ENCODE measurements at regions not wholly inside any gene's neighbourhood (a gene's known extent, or its start where the extent isn't known, plus 50 kb on each side); places are given as distances from the start of the nearest gene placed in this dataset.

DNA sequence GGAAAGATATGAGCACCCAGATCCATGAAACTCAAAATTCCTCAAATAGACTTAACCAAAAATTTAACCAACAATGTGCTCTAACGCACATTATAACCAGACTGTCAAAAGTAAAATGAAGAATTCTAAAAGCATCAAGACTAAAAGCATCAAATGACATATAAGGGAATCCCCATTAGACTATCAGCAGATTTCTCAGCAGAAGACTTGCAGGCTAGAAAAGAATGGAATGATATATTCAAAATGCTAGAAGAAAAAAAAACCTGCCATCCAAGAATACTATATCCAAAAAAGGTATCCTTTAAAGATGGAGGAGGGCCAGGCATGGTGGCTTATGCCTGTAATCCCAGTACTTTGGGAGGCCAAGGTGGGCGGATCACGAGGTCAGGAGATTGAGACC is 117.5 kb upstream of the UBASH3B start:
- DNase-seq (ENCODE audit: low spot score) = no peak
- in situ Hi-C loops (cut with HindIII; ENCODE audit: low sequenced_read_pairs) = no loop called here

GRCh38 chr11:122524898-122525297 is 130.6 kb upstream of the UBASH3B start:
- DNase-seq (ENCODE audit: low spot score) = no peak
- in situ Hi-C loops (cut with HindIII; ENCODE audit: low sequenced_read_pairs) = no loop called here

GRCh38 chr11:122523846-122524805 is 131.4 kb upstream of the UBASH3B start:
- in situ Hi-C loops (cut with HindIII; ENCODE audit: low sequenced_read_pairs) = no loop called here
- DNase-seq (ENCODE audit: low spot score) = peak; percentile 20

- DNase-seq (ENCODE audit: low spot score) = no peak
- in situ Hi-C loops (cut with HindIII; ENCODE audit: low sequenced_read_pairs) = no loop called here
These were observed 133.9 kb upstream of the UBASH3B start for GRCh38 chr11:122521626-122522025.

- DNase-seq (ENCODE audit: low spot score) = no peak
- in situ Hi-C loops (cut with HindIII; ENCODE audit: low sequenced_read_pairs) = no loop called here
These were observed 137.8 kb upstream of the UBASH3B start for GRCh38 chr11:122517403-122518379.

GRCh38 chr11:122516686-122517085 is 138.8 kb upstream of the UBASH3B start:
- no peak for DNase-seq (ENCODE audit: low spot score)
- in situ Hi-C loops (cut with HindIII; ENCODE audit: low sequenced_read_pairs) = no loop called here

- in situ Hi-C loops (cut with HindIII; ENCODE audit: low sequenced_read_pairs) = no loop called here
- DNase-seq (ENCODE audit: low spot score) = no peak
These were observed 141.5 kb upstream of the UBASH3B start for GRCh38 chr11:122513997-122514396.

- no peak for DNase-seq (ENCODE audit: low spot score)
- in situ Hi-C loops (cut with HindIII; ENCODE audit: low sequenced_read_pairs) = no loop called here
These were observed 142.2 kb upstream of the UBASH3B start for GRCh38 chr11:122513328-122513727.

- DNase-seq (ENCODE audit: low spot score) = no peak
- in situ Hi-C loops (cut with HindIII; ENCODE audit: low sequenced_read_pairs) = no loop called here
These were observed 142.8 kb upstream of the UBASH3B start for GRCh38 chr11:122512688-122513087.

DNA sequence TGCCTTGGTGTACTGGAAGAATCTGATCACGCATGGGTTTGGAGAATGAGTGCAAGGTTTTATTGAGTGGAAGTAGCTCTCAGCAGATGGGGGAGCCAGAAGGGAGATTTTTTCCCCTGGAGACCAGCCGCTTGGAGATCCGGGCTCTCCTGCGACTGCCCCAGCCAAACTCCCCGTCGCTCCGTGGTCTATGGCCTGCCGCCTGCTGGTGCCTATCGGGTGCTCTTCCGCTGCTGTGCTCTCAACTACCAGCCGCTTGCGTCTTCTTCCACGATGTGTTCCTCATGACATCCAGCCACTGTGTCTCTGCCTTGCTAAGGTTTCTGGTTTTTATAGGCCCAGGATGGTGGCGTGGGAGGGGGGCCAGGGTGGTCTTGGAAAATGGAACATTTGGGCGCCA is 145.6 kb upstream of the UBASH3B start:
- DNase-seq (ENCODE audit: low spot score) = no peak
- in situ Hi-C loops (cut with HindIII; ENCODE audit: low sequenced_read_pairs) = no loop called here

GRCh38 chr11:122509091-122509490 is 146.4 kb upstream of the UBASH3B start:
- no peak for DNase-seq (ENCODE audit: low spot score)
- in situ Hi-C loops (cut with HindIII; ENCODE audit: low sequenced_read_pairs) = no loop called here

- peak; percentile 80 for DNase-seq (ENCODE audit: low spot score)
- in situ Hi-C loops (cut with HindIII; ENCODE audit: low sequenced_read_pairs) = no loop called here
These were observed 150.1 kb upstream of the UBASH3B start for GRCh38 chr11:122505304-122506006.

DNA sequence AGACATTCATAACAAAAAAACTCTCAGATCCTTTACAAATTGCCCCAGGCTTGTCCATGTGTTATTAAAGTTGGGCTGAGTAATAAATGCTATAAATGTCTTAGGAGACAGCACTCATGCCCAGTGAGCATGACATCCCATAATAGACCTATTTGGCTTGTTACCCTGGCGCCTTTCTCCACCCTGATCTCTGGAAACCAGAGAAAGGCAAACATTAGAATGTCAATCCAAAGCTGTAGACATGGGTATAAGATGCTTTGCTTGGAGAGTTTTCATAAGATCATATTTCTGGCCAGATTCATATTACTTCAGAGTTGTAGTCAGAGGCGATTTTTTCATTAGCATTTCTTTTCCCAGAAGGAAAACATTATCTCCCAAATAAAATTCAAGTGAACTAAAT is 161.3 kb upstream of the UBASH3B start:
- in situ Hi-C loops (cut with HindIII; ENCODE audit: low sequenced_read_pairs) = no loop called here
- no peak for DNase-seq (ENCODE audit: low spot score)

- no peak for DNase-seq (ENCODE audit: low spot score)
- in situ Hi-C loops (cut with HindIII; ENCODE audit: low sequenced_read_pairs) = no loop called here
These were observed 164.0 kb upstream of the UBASH3B start for GRCh38 chr11:122491509-122491908.

DNA sequence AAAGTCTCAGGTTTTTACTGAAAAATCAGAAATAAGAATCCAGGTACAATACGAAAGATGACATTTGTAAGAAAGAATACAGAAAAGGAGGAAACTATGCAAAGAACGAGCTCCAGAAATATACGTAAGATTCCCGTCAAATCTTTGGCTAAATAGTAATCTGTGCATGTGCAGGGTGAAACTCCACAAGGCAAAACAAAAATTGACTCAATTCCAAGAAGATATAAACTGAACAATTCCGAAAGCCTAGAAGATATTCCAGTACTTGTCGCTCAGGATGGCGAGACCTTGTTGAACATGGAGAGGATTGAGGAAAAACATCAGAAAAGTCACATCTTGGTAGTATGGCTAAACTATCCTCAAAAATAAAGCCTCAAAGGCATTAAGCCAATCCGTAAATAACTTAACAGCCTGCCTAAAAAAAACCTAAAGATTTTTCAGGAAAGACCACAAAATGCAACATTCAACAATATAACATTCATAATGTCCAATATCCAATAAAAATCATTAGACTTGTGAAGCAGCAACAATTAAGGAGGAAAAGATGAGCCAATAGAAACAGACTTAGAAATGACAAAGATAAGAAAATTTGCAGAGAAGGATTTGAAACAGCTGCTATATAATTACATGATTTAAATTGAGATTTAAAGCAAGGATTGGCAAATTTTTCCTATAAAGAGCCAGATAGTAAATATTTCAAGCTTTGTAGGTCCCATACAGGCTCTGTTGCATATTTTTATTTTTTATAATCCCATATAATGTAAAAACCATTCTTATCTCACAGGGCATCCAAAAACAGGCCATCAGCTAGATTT is 166.4 kb upstream of the UBASH3B start:
- DNase-seq (ENCODE audit: low spot score) = no peak
- in situ Hi-C loops (cut with HindIII; ENCODE audit: low sequenced_read_pairs) = no loop called here

GRCh38 chr11:122487669-122488068 is 167.9 kb upstream of the UBASH3B start:
- no peak for DNase-seq (ENCODE audit: low spot score)
- in situ Hi-C loops (cut with HindIII; ENCODE audit: low sequenced_read_pairs) = no loop called here

- DNase-seq (ENCODE audit: low spot score) = no peak
These were observed 168.6 kb upstream of the UBASH3B start for GRCh38 chr11:122486793-122487495.

DNA sequence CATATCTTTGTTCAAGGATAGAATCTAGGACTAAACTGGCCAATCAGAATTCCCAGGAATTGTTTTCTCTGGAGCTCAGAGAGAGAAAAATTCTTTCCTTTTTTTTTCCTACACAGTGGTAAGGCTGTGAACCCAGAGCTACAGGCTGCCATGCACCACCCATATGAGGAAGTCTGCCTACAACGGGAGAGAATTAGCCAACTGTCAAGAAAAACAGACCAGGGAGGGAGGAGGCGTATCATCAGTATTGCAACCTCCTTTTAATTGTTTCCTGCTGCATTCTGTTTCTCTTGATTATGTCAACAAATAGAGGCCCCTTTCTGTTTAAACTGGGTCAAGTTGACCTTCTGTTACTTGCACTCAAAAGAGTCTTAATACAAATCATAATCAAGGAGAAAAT is 176.5 kb upstream of the UBASH3B start:
- in situ Hi-C loops (cut with HindIII; ENCODE audit: low sequenced_read_pairs) = no loop called here
- no peak for DNase-seq (ENCODE audit: low spot score)

More at GRCh38 chr11:122486793-122487495, 168.6 kb upstream of the UBASH3B start:
- in situ Hi-C loops (cut with HindIII; ENCODE audit: low sequenced_read_pairs) = no loop called here

Measured in G401 (cell line).